GM06990 (cell line): ENCODE measurements at regions not wholly inside any gene's neighbourhood (a gene's known extent, or its start where the extent isn't known, plus 50 kb on each side); places are given as distances from the start of the nearest gene placed in this dataset.

Experiments
- DNase-seq: peaks from one replicate; pipeline ENCODE4 v3.0.0-alpha.2; 2011; ENCODE audit not compliant: insufficient read length; ENCODE audit errors: extremely low read depth
- H3K27me3 ChIP-seq: replicated peaks from 2 replicates; pipeline ENCODE4 v1.6.0; 2011; ENCODE audit warnings: low read length; ENCODE audit not compliant: control insufficient read depth, insufficient read depth
- H3K36me3 ChIP-seq: 2 replicates; pipeline ENCODE4 v1.5.1; 2011; ENCODE audit warnings: low read length; ENCODE audit not compliant: control insufficient read depth, insufficient read depth
- H3K4me3 ChIP-seq: replicated peaks from 2 replicates; pipeline ENCODE4 v1.5.1; 2011; ENCODE audit warnings: low read depth, mild to moderate bottlenecking, control low read depth, low read length
- TF ChIP-seq, protein P1 (sequence below): IDR thresholded peaks from 2 replicates; pipeline ENCODE4 v1.5.1; 2011; ENCODE audit warnings: low read length, control low read depth, mild to moderate bottlenecking, inconsistent platforms; ENCODE audit not compliant: insufficient read depth, poor library complexity, severe bottlenecking

DNA sequence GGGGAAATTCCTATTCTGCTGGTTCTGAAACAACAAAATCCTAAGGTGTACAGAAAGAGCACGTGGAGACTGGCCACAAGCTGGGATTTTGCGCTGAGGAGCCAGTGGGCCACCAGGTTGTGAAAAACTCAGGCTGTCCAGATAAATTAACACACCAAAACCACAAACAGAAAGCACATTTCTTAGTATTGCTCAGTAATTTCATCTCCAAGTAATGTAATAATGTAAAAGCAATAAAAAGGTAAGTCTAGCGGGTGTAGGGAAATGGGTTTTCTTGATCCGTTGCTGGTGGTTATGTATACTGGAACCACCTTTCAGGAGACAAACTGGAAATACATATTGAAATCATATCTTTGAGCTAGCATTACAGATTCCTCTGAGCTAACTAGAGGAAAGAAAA is 195.6 kb upstream of the CNR1 start:
- TF ChIP-seq, protein P1, sequence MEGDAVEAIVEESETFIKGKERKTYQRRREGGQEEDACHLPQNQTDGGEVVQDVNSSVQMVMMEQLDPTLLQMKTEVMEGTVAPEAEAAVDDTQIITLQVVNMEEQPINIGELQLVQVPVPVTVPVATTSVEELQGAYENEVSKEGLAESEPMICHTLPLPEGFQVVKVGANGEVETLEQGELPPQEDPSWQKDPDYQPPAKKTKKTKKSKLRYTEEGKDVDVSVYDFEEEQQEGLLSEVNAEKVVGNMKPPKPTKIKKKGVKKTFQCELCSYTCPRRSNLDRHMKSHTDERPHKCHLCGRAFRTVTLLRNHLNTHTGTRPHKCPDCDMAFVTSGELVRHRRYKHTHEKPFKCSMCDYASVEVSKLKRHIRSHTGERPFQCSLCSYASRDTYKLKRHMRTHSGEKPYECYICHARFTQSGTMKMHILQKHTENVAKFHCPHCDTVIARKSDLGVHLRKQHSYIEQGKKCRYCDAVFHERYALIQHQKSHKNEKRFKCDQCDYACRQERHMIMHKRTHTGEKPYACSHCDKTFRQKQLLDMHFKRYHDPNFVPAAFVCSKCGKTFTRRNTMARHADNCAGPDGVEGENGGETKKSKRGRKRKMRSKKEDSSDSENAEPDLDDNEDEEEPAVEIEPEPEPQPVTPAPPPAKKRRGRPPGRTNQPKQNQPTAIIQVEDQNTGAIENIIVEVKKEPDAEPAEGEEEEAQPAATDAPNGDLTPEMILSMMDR, result no peak
- Histone ChIP-seq H3K36me3 (no peaks in the 10 kb centered on the region), H3K27me3 (no peaks in the 10 kb centered on the region), H3K4me3 (no peak overlapping the region)
- DNase-seq, result no peak

- no peak for DNase-seq
- no peaks in the 10 kb centered on the region for H3K27me3 ChIP-seq
- no peaks in the 10 kb centered on the region for H3K36me3 ChIP-seq
- no peak overlapping the region for H3K4me3 ChIP-seq
- TF ChIP-seq, protein P1, result no peak
Measured at GRCh38 chr6:88361298-88361697, 195.2 kb upstream of the CNR1 start.

DNA sequence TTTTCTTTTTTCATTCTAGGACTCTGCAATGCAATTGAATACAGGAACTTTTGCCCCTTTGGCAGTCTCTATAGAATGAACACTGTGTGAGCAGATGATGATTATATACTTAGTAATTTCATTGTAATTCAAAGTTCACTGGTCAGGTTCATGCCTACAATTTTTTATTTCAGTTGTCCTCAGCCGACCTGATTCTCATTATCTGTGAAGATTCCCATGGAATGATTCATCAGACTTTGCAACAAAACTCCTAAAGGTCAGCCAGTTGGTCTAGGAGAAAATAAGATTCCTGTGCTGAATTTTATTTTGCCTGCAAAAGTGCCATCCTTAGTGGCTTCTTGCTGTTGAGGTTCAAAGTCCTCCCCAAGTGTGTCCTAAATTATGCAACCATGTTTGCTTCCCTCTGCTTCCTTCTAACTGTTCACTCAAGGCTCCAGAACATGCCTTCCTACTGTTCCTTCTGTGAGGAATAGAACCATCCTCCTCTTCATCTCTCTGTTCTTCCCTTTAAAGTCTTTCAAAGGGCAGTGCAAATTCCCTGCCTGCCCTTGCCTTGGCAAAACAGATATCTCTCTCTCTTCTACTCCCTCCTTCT is 194.2 kb upstream of the CNR1 start:
- no peaks in the 10 kb centered on the region for H3K36me3 ChIP-seq
- DNase-seq, result no peak
- TF ChIP-seq, protein P1, result no peak

DNA sequence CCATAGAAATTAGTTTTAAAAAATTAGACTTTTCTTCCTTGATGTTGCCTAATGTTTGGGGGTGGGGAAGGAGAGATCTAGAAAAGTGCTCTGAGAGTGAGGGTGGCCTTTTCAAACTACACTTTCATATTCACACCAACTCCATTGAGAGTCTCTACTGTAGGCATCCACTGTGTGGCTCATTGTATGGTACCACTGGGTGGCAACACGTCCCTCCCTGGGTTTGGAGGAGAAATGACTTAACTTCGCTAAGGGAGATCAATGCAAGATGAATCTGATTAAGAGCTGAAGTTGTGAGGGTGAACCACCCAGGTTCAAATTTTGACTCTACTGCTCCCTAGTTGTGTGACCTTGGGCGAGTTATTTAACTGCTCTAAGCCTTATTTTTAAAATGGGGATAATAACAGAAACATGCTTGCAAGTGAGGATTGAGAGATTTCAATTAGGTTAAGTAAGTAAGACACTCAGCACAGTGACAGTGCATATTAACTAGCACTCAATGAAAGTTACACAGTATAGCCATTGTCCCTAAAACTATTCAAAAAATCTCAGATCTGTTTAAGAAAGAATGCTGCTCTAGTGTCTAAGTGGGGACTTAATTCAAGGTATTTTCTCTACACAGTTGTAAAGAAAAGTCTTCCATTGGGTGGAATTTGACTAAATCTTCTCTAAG is 193.5 kb upstream of the CNR1 start:
- no peak for DNase-seq
- TF ChIP-seq, protein P1, result no peak
- Histone ChIP-seq H3K36me3 (no peaks in the 10 kb centered on the region), H3K4me3 (no peak overlapping the region), H3K27me3 (no peaks in the 10 kb centered on the region)

More for the DNA sequence above, 194.2 kb upstream of the CNR1 start:
- Histone ChIP-seq H3K4me3 (no peak overlapping the region), H3K27me3 (no peaks in the 10 kb centered on the region)

DNA sequence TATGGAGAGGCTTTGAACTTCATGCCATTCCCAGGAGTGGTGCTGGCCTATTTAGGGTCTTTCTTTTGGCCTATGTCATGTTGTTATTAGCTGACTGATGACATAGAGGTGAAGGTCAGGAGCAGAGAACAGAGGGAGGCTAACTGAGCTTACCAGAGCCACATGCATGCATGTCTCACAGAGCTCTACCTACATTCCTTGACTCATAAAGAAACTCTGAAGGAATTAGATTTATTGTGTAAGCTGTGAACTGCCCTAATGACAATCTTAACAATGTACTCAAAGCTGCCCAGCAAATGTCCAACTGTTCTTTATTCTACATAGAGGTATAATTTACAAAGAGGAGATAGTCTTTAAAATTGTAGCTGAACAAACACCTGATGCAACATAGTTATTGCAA is 192.7 kb upstream of the CNR1 start:
- no peak for DNase-seq
- Histone ChIP-seq H3K27me3 (no peaks in the 10 kb centered on the region), H3K4me3 (no peak overlapping the region), H3K36me3 (no peaks in the 10 kb centered on the region)
- TF ChIP-seq, protein P1, result no peak
